Neural progenitor cell (in vitro differentiated cells): ENCODE measurements at regions not wholly inside any gene's neighbourhood (a gene's known extent, or its start where the extent isn't known, plus 50 kb on each side); places are given as distances from the start of the nearest gene placed in this dataset.

Experiments used
- CTCF ChIP-seq: fragments of 200-600 bp; sonication (generic); IDR thresholded peaks from 2 replicates; pipeline ENCODE4 v1.5.1; 2017; ENCODE audit warnings: antibody characterized with exemption, mild to moderate bottlenecking
- EZH2 ChIP-seq: fragments of 200-600 bp; sonication (generic); IDR thresholded peaks from 2 replicates; pipeline ENCODE4 v1.6.1; 2017; ENCODE audit warnings: antibody characterized with exemption, mild to moderate bottlenecking, moderate library complexity

- no peak for TF ChIP-seq CTCF
- no peak for TF ChIP-seq EZH2
Measured at GRCh38 chr11:128046213-128046612, 541.1 kb downstream of the ETS1 start.
